ENCODE measurements at regions not wholly inside any gene's neighbourhood (a gene's known extent, or its start where the extent isn't known, plus 50 kb on each side); places are given as distances from the start of the nearest gene placed in this dataset.

DNA sequence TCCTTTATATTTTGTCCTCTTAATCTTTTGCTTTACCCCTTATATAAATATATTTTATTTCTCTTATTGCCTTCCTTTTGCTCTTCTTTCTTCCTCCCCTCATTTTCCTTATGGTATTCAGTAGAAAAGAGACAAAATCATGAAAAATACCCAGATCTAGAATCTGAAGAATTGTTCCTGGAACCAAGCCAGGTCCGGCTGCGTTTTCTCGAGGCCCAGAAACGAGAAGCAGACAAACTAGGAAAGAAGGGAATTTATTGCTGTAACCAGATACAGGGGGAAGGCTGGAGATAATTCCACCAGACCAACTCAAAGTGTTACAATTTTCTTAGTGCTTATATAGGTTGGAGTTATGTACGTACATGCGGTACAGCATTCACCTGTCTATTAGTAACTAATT is 328.7 kb downstream of the GABRG1 start:
- TF ChIP-seq, protein P1, sequence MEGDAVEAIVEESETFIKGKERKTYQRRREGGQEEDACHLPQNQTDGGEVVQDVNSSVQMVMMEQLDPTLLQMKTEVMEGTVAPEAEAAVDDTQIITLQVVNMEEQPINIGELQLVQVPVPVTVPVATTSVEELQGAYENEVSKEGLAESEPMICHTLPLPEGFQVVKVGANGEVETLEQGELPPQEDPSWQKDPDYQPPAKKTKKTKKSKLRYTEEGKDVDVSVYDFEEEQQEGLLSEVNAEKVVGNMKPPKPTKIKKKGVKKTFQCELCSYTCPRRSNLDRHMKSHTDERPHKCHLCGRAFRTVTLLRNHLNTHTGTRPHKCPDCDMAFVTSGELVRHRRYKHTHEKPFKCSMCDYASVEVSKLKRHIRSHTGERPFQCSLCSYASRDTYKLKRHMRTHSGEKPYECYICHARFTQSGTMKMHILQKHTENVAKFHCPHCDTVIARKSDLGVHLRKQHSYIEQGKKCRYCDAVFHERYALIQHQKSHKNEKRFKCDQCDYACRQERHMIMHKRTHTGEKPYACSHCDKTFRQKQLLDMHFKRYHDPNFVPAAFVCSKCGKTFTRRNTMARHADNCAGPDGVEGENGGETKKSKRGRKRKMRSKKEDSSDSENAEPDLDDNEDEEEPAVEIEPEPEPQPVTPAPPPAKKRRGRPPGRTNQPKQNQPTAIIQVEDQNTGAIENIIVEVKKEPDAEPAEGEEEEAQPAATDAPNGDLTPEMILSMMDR (IDR thresholded peaks at IDR 0.05; ENCODE audit: low read depth, low read length), result no peak
- TF ChIP-seq POLR2A (IDR thresholded peaks at IDR 0.05; ENCODE audit: extremely low read depth, insufficient read length), result no peak
- TF ChIP-seq, protein P2, sequence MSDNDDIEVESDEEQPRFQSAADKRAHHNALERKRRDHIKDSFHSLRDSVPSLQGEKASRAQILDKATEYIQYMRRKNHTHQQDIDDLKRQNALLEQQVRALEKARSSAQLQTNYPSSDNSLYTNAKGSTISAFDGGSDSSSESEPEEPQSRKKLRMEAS (IDR thresholded peaks at IDR 0.05; ENCODE audit: low read depth, low read length), result no peak

Data from NB4 (cell line).